Mucosa of descending colon (tissue), 3 donors: ENCODE measurements at regions not wholly inside any gene's neighbourhood (a gene's known extent, or its start where the extent isn't known, plus 50 kb on each side); places are given as distances from the start of the nearest gene placed in this dataset.
A peak's percentile ranks its signal among the peaks of the same experiment; 100 is the strongest.

Experiments used
- ATAC-seq: fragments of 200-7000 bp; cut with Tn5 transposase; one replicate; pipeline ENCODE4 v1.9.1; 2020; ENCODE audit warnings: mild to moderate bottlenecking, moderate library complexity
- DNase-seq, 3 donors: peaks; one replicate each; pipeline ENCODE4 v3.0.0-alpha.2; 2020
- H3K36me3 ChIP-seq: fragments of 200-600 bp; one replicate; pipeline ENCODE4 v1.8.0; 2021; ENCODE audit warnings: low read depth, mild to moderate bottlenecking
- H3K4me1 ChIP-seq: fragments of 200-600 bp; one replicate; pipeline ENCODE4 v1.8.0; 2021; ENCODE audit warnings: low read depth, mild to moderate bottlenecking
- H3K4me3 ChIP-seq: fragments of 200-600 bp; one replicate; pipeline ENCODE4 v1.8.0; 2021; ENCODE audit warnings: mild to moderate bottlenecking
- H3K9me3 ChIP-seq: fragments of 200-600 bp; one replicate; pipeline ENCODE4 v1.8.0; 2021; ENCODE audit warnings: mild to moderate bottlenecking
- CTCF ChIP-seq: fragments of 200-600 bp; IDR thresholded peaks from one replicate; pipeline ENCODE4 v1.8.0; 2022; ENCODE audit warnings: antibody characterized with exemption, mild to moderate bottlenecking
- intact Hi-C, 2 donors: fragments of 100-400 bp; cut with DNase I in 1 of 2; cut with micrococcal nuclease in 1 of 2; formaldehyde crosslinking; loops; one replicate each; pipeline versions ENCODE4 v1.11.0 to v1.11.1; 2022; cut with DNase I, micrococcal nuclease
- donor health status: DM: no; HTN: no; CAD: no; lungs with moderate emphysema.
- donor health status: DM: no; HTN: no; CAD: no.
- donor health status: DM: no; HTN: yes; CAD: no.

- H3K36me3 ChIP-seq: no peaks in the 10 kb centered on the region
- no peaks in the 10 kb centered on the region for H3K4me1 ChIP-seq
- ATAC-seq: no peak
- intact Hi-C loops: no loop called here
- H3K9me3 ChIP-seq: no peaks in the 10 kb centered on the region
- no peak overlapping the region for H3K4me3 ChIP-seq
- no peak for DNase-seq
- TF ChIP-seq CTCF: no peak
Measured at GRCh38 chr15:61654918-61655317, 405.3 kb downstream of the VPS13C start.

- Histone ChIP-seq H3K36me3 (no peaks in the 10 kb centered on the region), H3K4me3 (no peak overlapping the region), H3K4me1 (no peaks in the 10 kb centered on the region), H3K9me3 (no peaks in the 10 kb centered on the region)
- DNase-seq (peak in 2 of 3 donors; percentile 41 to 68), ATAC-seq (peak; percentile 81)
- TF ChIP-seq CTCF: no peak
- intact Hi-C loops: no loop called here
Measured at GRCh38 chr15:61654002-61654740, 406.1 kb downstream of the VPS13C start.

DNA sequence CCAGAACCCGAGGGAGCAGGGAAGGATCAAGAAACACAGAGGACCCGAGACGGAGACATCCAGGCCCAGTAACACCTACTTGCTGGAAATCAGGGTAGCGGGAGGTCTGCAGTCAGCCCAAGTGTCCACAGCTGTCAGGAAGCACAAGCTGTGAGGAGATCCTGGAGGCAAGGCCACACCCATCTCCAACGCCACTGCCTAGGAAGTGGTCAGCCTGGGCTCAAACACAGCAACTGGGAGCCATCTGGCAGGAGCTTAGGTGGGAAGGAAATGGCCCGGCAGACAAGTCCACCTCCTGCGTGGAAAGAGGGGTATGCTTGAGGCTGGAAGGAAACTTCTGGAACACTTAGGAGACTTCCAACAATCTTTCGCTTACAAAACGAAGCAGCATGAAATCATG, 407.1 kb downstream of the VPS13C start:
- H3K36me3 ChIP-seq: no peaks in the 10 kb centered on the region
- H3K4me1 ChIP-seq: no peaks in the 10 kb centered on the region
- intact Hi-C loops: no loop called here
- no peaks in the 10 kb centered on the region for H3K9me3 ChIP-seq
- ATAC-seq: peak; percentile 46
- no peak overlapping the region for H3K4me3 ChIP-seq
- peak in 1 of 3 donors; percentile 23 for DNase-seq
- no peak for TF ChIP-seq CTCF

- no peaks in the 10 kb centered on the region for H3K9me3 ChIP-seq
- intact Hi-C loops: no loop called here
- ATAC-seq: no peak
- no peak for TF ChIP-seq CTCF
- H3K4me3 ChIP-seq: no peak overlapping the region
- DNase-seq: no peak
- H3K36me3 ChIP-seq: no peaks in the 10 kb centered on the region
- no peaks in the 10 kb centered on the region for H3K4me1 ChIP-seq
Measured at GRCh38 chr15:61651267-61651666, 409.0 kb downstream of the VPS13C start.

DNA sequence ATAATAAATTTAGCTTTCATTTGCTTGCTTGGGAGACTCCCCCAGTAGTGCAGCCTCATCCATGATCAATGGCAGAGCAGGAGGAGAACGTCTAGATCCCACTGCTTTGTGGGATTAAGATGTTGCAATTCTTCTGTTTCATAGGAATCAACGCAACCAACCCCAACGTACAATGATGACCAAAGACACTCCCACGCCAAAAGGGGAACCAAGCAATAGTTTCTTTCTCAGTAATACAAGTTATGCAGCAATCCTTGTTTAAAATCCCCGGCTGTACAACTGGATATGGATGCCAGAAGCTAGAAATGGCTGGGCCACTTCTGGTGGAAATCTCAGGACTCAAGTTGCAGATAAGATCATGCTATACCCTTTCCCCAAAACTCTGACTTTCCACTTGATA, 411.2 kb downstream of the VPS13C start:
- DNase-seq (no peak), ATAC-seq (no peak)
- Histone ChIP-seq H3K4me1 (no peaks in the 10 kb centered on the region), H3K4me3 (no peak overlapping the region), H3K36me3 (no peaks in the 10 kb centered on the region), H3K9me3 (no peaks in the 10 kb centered on the region)
- intact Hi-C loops: no loop called here
- no peak for TF ChIP-seq CTCF

GRCh38 chr15:61644550-61644949, 415.4 kb upstream of the RORA start:
- ATAC-seq (no peak), DNase-seq (no peak)
- TF ChIP-seq CTCF: no peak
- H3K4me1 ChIP-seq: no peaks in the 10 kb centered on the region
- intact Hi-C loops: no loop called here
- no peaks in the 10 kb centered on the region for H3K36me3 ChIP-seq
- no peaks in the 10 kb centered on the region for H3K9me3 ChIP-seq
- no peak overlapping the region for H3K4me3 ChIP-seq
